ENCODE measurements at regions not wholly inside any gene's neighbourhood (a gene's known extent, or its start where the extent isn't known, plus 50 kb on each side); places are given as distances from the start of the nearest gene placed in this dataset.

GRCh38 chr6:141103246-141103645, 1029.5 kb upstream of the GJE1 start:
- H3K9ac ChIP-seq (ENCODE audit: low read length), result no peak overlapping the region
- no peaks in the 10 kb centered on the region for H3K9me3 ChIP-seq (ENCODE audit: low read length)
- no peaks in the 10 kb centered on the region for H3K27me3 ChIP-seq (ENCODE audit: insufficient read depth, low read depth, low read length)
- no peak overlapping the region for H2AFZ ChIP-seq (ENCODE audit: low read depth, low read length)
- H3F3A ChIP-seq (ENCODE audit: insufficient read depth, low read length, poor library complexity, severe bottlenecking), result no peaks in the 10 kb centered on the region
- no peaks in the 10 kb centered on the region for H3K36me3 ChIP-seq (ENCODE audit: insufficient read depth, low read length)
- no peak overlapping the region for H3K4me3 ChIP-seq (ENCODE audit: low read length)
- no peak overlapping the region for H3K27ac ChIP-seq (ENCODE audit: low read length)
- H3K9me2 ChIP-seq (ENCODE audit: insufficient read depth, low read length), result no peaks in the 10 kb centered on the region
- no peaks in the 10 kb centered on the region for H4K20me1 ChIP-seq (ENCODE audit: insufficient read depth)
- no peak overlapping the region for H3K4me2 ChIP-seq (ENCODE audit: low read length)
- no peak for TF ChIP-seq EP300 (conservative IDR thresholded peaks at IDR 0.05; ENCODE audit: poor library complexity, severe bottlenecking)
- TF ChIP-seq POLR2AphosphoS5 (IDR thresholded peaks at IDR 0.05), result no peak
- H3K79me2 ChIP-seq (replicated peaks; ENCODE audit: insufficient read depth, low read length), result no peaks in the 10 kb centered on the region

- H3K27me3 ChIP-seq (ENCODE audit: insufficient read depth, low read depth, low read length), result no peaks in the 10 kb centered on the region
- no peaks in the 10 kb centered on the region for H3K79me2 ChIP-seq (replicated peaks; ENCODE audit: insufficient read depth, low read length)
- H3K9ac ChIP-seq (ENCODE audit: low read length), result no peak overlapping the region
- no peak overlapping the region for H2AFZ ChIP-seq (ENCODE audit: low read depth, low read length)
- no peaks in the 10 kb centered on the region for H4K20me1 ChIP-seq (ENCODE audit: insufficient read depth)
- no peaks in the 10 kb centered on the region for H3K9me3 ChIP-seq (ENCODE audit: low read length)
- no peak overlapping the region for H3K27ac ChIP-seq (ENCODE audit: low read length)
- H3K9me2 ChIP-seq (ENCODE audit: insufficient read depth, low read length), result no peaks in the 10 kb centered on the region
- no peak for TF ChIP-seq POLR2AphosphoS5 (IDR thresholded peaks at IDR 0.05)
- no peak for TF ChIP-seq EP300 (conservative IDR thresholded peaks at IDR 0.05; ENCODE audit: poor library complexity, severe bottlenecking)
- TF ChIP-seq MXI1 (conservative IDR thresholded peaks at IDR 0.05; ENCODE audit: poor library complexity, severe bottlenecking), result no peak
- TF ChIP-seq TAF1 (IDR thresholded peaks at IDR 0.05; ENCODE audit: low read depth), result no peak
- TF ChIP-seq CTCF (IDR thresholded peaks at IDR 0.05; ENCODE audit: poor library complexity, severe bottlenecking), result no peak
- no peak for TF ChIP-seq REST (IDR thresholded peaks at IDR 0.05; ENCODE audit: borderline replicate concordance)
- no peaks in the 10 kb centered on the region for H3F3A ChIP-seq (ENCODE audit: insufficient read depth, low read length, poor library complexity, severe bottlenecking)
- H3K4me2 ChIP-seq (ENCODE audit: low read length), result no peak overlapping the region
- no peak overlapping the region for H3K4me3 ChIP-seq (ENCODE audit: low read length)
- H3K36me3 ChIP-seq (ENCODE audit: insufficient read depth, low read length), result no peaks in the 10 kb centered on the region
These were observed 1035.3 kb upstream of the GJE1 start for GRCh38 chr6:141097471-141097870.

- Histone ChIP-seq H3K9ac (ENCODE audit: low read length) (no peak overlapping the region), H3K4me2 (ENCODE audit: low read length) (no peak overlapping the region), H3K27me3 (ENCODE audit: insufficient read depth, low read depth, low read length) (no peaks in the 10 kb centered on the region), H3K27ac (ENCODE audit: low read length) (no peak overlapping the region), H3K9me3 (ENCODE audit: low read length) (no peaks in the 10 kb centered on the region), H2AFZ (ENCODE audit: low read depth, low read length) (no peak overlapping the region), H4K20me1 (ENCODE audit: insufficient read depth) (no peaks in the 10 kb centered on the region), H3K4me3 (ENCODE audit: low read length) (no peak overlapping the region), H3K79me2 (replicated peaks; ENCODE audit: insufficient read depth, low read length) (no peaks in the 10 kb centered on the region), H3K9me2 (ENCODE audit: insufficient read depth, low read length) (no peaks in the 10 kb centered on the region), H3F3A (ENCODE audit: insufficient read depth, low read length, poor library complexity, severe bottlenecking) (no peaks in the 10 kb centered on the region), H3K36me3 (ENCODE audit: insufficient read depth, low read length) (no peaks in the 10 kb centered on the region)
- TF ChIP-seq EZH2 (IDR thresholded peaks at IDR 0.05; ENCODE audit: borderline replicate concordance, insufficient read depth, low read length, poor library complexity, severe bottlenecking) (no peak), REST (IDR thresholded peaks at IDR 0.05; ENCODE audit: borderline replicate concordance) (no peak), RAD21 (conservative IDR thresholded peaks at IDR 0.05) (no peak), TAF1 (IDR thresholded peaks at IDR 0.05; ENCODE audit: low read depth) (no peak), MXI1 (conservative IDR thresholded peaks at IDR 0.05; ENCODE audit: poor library complexity, severe bottlenecking) (no peak), EP300 (conservative IDR thresholded peaks at IDR 0.05; ENCODE audit: poor library complexity, severe bottlenecking) (no peak), SMC3 (conservative IDR thresholded peaks at IDR 0.05; ENCODE audit: poor library complexity) (no peak), POLR2AphosphoS5 (IDR thresholded peaks at IDR 0.05) (no peak), CTCF (IDR thresholded peaks at IDR 0.05; ENCODE audit: poor library complexity, severe bottlenecking) (no peak)
These were observed 1037.4 kb upstream of the GJE1 start for GRCh38 chr6:141095308-141095707.

All from neural cell (in vitro differentiated cells).